ENCODE measurements at regions not wholly inside any gene's neighbourhood (a gene's known extent, or its start where the extent isn't known, plus 50 kb on each side); places are given as distances from the start of the nearest gene placed in this dataset.

- no peak for DNase-seq
These were observed 512.9 kb upstream of the AGTR1 start for GRCh38 chr3:148184798-148185197.

- DNase-seq = no peak
These were observed 510.8 kb upstream of the AGTR1 start for GRCh38 chr3:148186881-148187280.

- no peak for DNase-seq
These were observed 510.4 kb upstream of the AGTR1 start for GRCh38 chr3:148187296-148187695.

- no peak for DNase-seq
These were observed 507.2 kb upstream of the AGTR1 start for GRCh38 chr3:148190441-148190990.

- DNase-seq = no peak
These were observed 505.7 kb upstream of the AGTR1 start for GRCh38 chr3:148191966-148192365.

GRCh38 chr3:148197061-148197460 is 500.6 kb upstream of the AGTR1 start:
- no peak for DNase-seq

GRCh38 chr3:148202386-148202785 is 495.3 kb upstream of the AGTR1 start:
- no peak for DNase-seq

GRCh38 chr3:148203297-148204010 is 494.2 kb upstream of the AGTR1 start:
- DNase-seq = no peak

GRCh38 chr3:148204131-148204530 is 493.6 kb upstream of the AGTR1 start:
- no peak for DNase-seq

GRCh38 chr3:148205977-148206376 is 491.7 kb upstream of the AGTR1 start:
- no peak for DNase-seq

- DNase-seq = no peak
These were observed 491.3 kb upstream of the AGTR1 start for GRCh38 chr3:148206446-148206845.

GRCh38 chr3:148208975-148209374 is 488.7 kb upstream of the AGTR1 start:
- no peak for DNase-seq

- DNase-seq = no peak
These were observed 486.0 kb upstream of the AGTR1 start for GRCh38 chr3:148211725-148212124.

- no peak for DNase-seq
These were observed 483.0 kb upstream of the AGTR1 start for GRCh38 chr3:148214705-148215104.

- no peak for DNase-seq
These were observed 480.4 kb upstream of the AGTR1 start for GRCh38 chr3:148217317-148217716.

GRCh38 chr3:148218222-148218621 is 479.5 kb upstream of the AGTR1 start:
- no peak for DNase-seq

GRCh38 chr3:148219999-148220398 is 477.7 kb upstream of the AGTR1 start:
- no peak for DNase-seq

- DNase-seq = no peak
These were observed 476.4 kb upstream of the AGTR1 start for GRCh38 chr3:148221303-148221702.

- DNase-seq = no peak
These were observed 474.4 kb upstream of the AGTR1 start for GRCh38 chr3:148223266-148223665.

GRCh38 chr3:148226246-148226645 is 471.5 kb upstream of the AGTR1 start:
- DNase-seq = no peak

- DNase-seq = no peak
These were observed 470.2 kb upstream of the AGTR1 start for GRCh38 chr3:148227534-148227933.

GRCh38 chr3:148229107-148229506 is 468.6 kb upstream of the AGTR1 start:
- DNase-seq = no peak

GRCh38 chr3:148230473-148230872 is 467.2 kb upstream of the AGTR1 start:
- DNase-seq = no peak

GRCh38 chr3:148232389-148232788 is 465.3 kb upstream of the AGTR1 start:
- DNase-seq = no peak

GRCh38 chr3:148233403-148233802 is 464.3 kb upstream of the AGTR1 start:
- peak in 1 of 5 experiments; percentile 28 for DNase-seq
